ENCODE measurements at regions not wholly inside any gene's neighbourhood (a gene's known extent, or its start where the extent isn't known, plus 50 kb on each side); places are given as distances from the start of the nearest gene placed in this dataset.

- TF ChIP-seq POLR2A (IDR thresholded peaks at IDR 0.05) (no peak), CTCF (IDR thresholded peaks at IDR 0.05) (no peak)
Measured at GRCh38 chr10:133006202-133006601, 63.8 kb upstream of the CFAP46 start.
